ENCODE measurements at regions not wholly inside any gene's neighbourhood (a gene's known extent, or its start where the extent isn't known, plus 50 kb on each side); places are given as distances from the start of the nearest gene placed in this dataset.
"Not testable (repeated sequence)": the region's sequence is repeated elsewhere in the genome, so short reads cannot be mapped to it uniquely, and the experiment has no call there.

GRCh38 chr6:17182961-17183360, 81.1 kb downstream of the STMND1 start:
- no peak for DNase-seq (ENCODE audit: low read depth)

- no peak for DNase-seq (ENCODE audit: low read depth)
These were observed 85.1 kb downstream of the STMND1 start for GRCh38 chr6:17186925-17187324.

GRCh38 chr6:17193106-17193775, 87.9 kb upstream of the RBM24 start:
- DNase-seq (ENCODE audit: low read depth), result no peak

GRCh38 chr6:17197607-17198006, 83.6 kb upstream of the RBM24 start:
- no peak for DNase-seq (ENCODE audit: low read depth)

GRCh38 chr6:17200395-17200794, 80.8 kb upstream of the RBM24 start:
- DNase-seq (ENCODE audit: low read depth), result no peak

GRCh38 chr6:17202526-17202925, 78.6 kb upstream of the RBM24 start:
- no peak for DNase-seq (ENCODE audit: low read depth)

- DNase-seq (ENCODE audit: low read depth), result no peak
These were observed 76.6 kb upstream of the RBM24 start for GRCh38 chr6:17204533-17204932.

GRCh38 chr6:17206566-17207072, 74.5 kb upstream of the RBM24 start:
- DNase-seq (ENCODE audit: low read depth), result no peak

- no peak for DNase-seq (ENCODE audit: low read depth)
These were observed 73.9 kb upstream of the RBM24 start for GRCh38 chr6:17207281-17207680.

GRCh38 chr6:17210683-17211082, 70.5 kb upstream of the RBM24 start:
- no peak for DNase-seq (ENCODE audit: low read depth)

GRCh38 chr6:17211101-17211500, 70.1 kb upstream of the RBM24 start:
- no peak for DNase-seq (ENCODE audit: low read depth)

- no peak for DNase-seq (ENCODE audit: low read depth)
These were observed 68.4 kb upstream of the RBM24 start for GRCh38 chr6:17212546-17213371.

GRCh38 chr6:17214106-17214505, 67.1 kb upstream of the RBM24 start:
- DNase-seq (ENCODE audit: low read depth), result no peak

GRCh38 chr6:17216972-17217371, 64.2 kb upstream of the RBM24 start:
- DNase-seq (ENCODE audit: low read depth), result not testable (repeated sequence)

GRCh38 chr6:17218023-17218748, 63.0 kb upstream of the RBM24 start:
- DNase-seq (ENCODE audit: low read depth), result no peak

GRCh38 chr6:17218749-17219093, 62.4 kb upstream of the RBM24 start:
- no peak for DNase-seq (ENCODE audit: low read depth)

GRCh38 chr6:17219098-17219497, 62.1 kb upstream of the RBM24 start:
- DNase-seq (ENCODE audit: low read depth), result no peak

GRCh38 chr6:17220040-17220910, 60.9 kb upstream of the RBM24 start:
- DNase-seq (ENCODE audit: low read depth), result no peak

GRCh38 chr6:17224056-17224455, 57.1 kb upstream of the RBM24 start:
- DNase-seq (ENCODE audit: low read depth), result no peak

GRCh38 chr6:17224501-17224900, 56.7 kb upstream of the RBM24 start:
- not testable (repeated sequence) for DNase-seq (ENCODE audit: low read depth)

- DNase-seq (ENCODE audit: low read depth), result no peak
These were observed 55.2 kb upstream of the RBM24 start for GRCh38 chr6:17225767-17226630.
